ENCODE measurements at regions not wholly inside any gene's neighbourhood (a gene's known extent, or its start where the extent isn't known, plus 50 kb on each side); places are given as distances from the start of the nearest gene placed in this dataset.

DNA sequence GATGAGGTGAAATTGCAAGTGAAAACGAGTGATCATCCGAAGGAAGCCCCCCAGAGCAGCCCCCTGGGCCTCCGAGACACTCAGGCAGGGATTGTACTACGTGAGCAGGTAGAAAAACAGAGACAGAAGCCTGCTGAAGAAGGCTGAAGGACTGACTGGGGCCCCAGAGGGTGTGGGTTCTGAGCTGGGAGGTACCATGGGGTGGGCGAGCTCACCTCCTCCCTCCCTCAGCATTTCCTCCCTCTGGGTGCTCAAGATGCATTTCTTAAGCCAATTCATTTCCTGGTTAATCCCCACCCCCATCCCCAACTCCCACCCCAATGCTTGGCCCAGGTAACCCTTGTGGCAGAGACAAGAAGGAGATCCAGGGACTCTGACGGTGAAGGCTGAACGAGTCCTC is 108.7 kb downstream of the BDH1 start:
- Histone ChIP-seq H3K27me3 (ENCODE audit: control insufficient read depth in 4 of 4, insufficient read depth in 4 of 4, low read length in 3 of 4) (no peaks in the 10 kb centered on the region), H3K9me3 (ENCODE audit: control insufficient read depth in 4 of 4, low read length in 3 of 4) (no peaks in the 10 kb centered on the region), H3K4me3 (ENCODE audit: low read depth in 1 of 3, low read length in 3 of 3) (no peak overlapping the region), H3K36me3 (ENCODE audit: control insufficient read depth in 4 of 4, insufficient read depth in 3 of 4, low read depth in 1 of 4, low read length in 3 of 4) (no peaks in the 10 kb centered on the region), H3K9ac (ENCODE audit: low read depth in 1 of 2, low read length in 2 of 2) (no peak overlapping the region), H3K27ac (ENCODE audit: low read depth in 1 of 2, low read length in 2 of 2) (no peak overlapping the region), H3K4me1 (ENCODE audit: control insufficient read depth in 4 of 4, insufficient read depth in 4 of 4, low read length in 3 of 4) (no peaks in the 10 kb centered on the region)
- TF ChIP-seq, protein P1, sequence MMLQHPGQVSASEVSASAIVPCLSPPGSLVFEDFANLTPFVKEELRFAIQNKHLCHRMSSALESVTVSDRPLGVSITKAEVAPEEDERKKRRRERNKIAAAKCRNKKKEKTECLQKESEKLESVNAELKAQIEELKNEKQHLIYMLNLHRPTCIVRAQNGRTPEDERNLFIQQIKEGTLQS (IDR thresholded peaks at IDR 0.05), result no peak
- TF ChIP-seq NR2F2 (IDR thresholded peaks at IDR 0.05), result no peak
- TF ChIP-seq HNF4G (IDR thresholded peaks at IDR 0.05), result no peak
- no peak for TF ChIP-seq FOXA2 (IDR thresholded peaks at IDR 0.05)
- TF ChIP-seq, protein P2, sequence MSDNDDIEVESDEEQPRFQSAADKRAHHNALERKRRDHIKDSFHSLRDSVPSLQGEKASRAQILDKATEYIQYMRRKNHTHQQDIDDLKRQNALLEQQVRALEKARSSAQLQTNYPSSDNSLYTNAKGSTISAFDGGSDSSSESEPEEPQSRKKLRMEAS (IDR thresholded peaks at IDR 0.05), result no peak
- no peak for TF ChIP-seq FOXA1 (IDR thresholded peaks at IDR 0.05)
- no peak for TF ChIP-seq SP1 (IDR thresholded peaks at IDR 0.05)
- TF ChIP-seq, protein P3, sequence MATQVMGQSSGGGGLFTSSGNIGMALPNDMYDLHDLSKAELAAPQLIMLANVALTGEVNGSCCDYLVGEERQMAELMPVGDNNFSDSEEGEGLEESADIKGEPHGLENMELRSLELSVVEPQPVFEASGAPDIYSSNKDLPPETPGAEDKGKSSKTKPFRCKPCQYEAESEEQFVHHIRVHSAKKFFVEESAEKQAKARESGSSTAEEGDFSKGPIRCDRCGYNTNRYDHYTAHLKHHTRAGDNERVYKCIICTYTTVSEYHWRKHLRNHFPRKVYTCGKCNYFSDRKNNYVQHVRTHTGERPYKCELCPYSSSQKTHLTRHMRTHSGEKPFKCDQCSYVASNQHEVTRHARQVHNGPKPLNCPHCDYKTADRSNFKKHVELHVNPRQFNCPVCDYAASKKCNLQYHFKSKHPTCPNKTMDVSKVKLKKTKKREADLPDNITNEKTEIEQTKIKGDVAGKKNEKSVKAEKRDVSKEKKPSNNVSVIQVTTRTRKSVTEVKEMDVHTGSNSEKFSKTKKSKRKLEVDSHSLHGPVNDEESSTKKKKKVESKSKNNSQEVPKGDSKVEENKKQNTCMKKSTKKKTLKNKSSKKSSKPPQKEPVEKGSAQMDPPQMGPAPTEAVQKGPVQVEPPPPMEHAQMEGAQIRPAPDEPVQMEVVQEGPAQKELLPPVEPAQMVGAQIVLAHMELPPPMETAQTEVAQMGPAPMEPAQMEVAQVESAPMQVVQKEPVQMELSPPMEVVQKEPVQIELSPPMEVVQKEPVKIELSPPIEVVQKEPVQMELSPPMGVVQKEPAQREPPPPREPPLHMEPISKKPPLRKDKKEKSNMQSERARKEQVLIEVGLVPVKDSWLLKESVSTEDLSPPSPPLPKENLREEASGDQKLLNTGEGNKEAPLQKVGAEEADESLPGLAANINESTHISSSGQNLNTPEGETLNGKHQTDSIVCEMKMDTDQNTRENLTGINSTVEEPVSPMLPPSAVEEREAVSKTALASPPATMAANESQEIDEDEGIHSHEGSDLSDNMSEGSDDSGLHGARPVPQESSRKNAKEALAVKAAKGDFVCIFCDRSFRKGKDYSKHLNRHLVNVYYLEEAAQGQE (IDR thresholded peaks at IDR 0.05), result no peak
- no peak for TF ChIP-seq HNF4A (conservative IDR thresholded peaks at IDR 0.05)
- TF ChIP-seq RXRA (IDR thresholded peaks at IDR 0.05), result no peak
- TF ChIP-seq EGR1 (IDR thresholded peaks at IDR 0.05; ENCODE audit: low read depth in 2 of 2), result no peak
- TF ChIP-seq, protein P4, sequence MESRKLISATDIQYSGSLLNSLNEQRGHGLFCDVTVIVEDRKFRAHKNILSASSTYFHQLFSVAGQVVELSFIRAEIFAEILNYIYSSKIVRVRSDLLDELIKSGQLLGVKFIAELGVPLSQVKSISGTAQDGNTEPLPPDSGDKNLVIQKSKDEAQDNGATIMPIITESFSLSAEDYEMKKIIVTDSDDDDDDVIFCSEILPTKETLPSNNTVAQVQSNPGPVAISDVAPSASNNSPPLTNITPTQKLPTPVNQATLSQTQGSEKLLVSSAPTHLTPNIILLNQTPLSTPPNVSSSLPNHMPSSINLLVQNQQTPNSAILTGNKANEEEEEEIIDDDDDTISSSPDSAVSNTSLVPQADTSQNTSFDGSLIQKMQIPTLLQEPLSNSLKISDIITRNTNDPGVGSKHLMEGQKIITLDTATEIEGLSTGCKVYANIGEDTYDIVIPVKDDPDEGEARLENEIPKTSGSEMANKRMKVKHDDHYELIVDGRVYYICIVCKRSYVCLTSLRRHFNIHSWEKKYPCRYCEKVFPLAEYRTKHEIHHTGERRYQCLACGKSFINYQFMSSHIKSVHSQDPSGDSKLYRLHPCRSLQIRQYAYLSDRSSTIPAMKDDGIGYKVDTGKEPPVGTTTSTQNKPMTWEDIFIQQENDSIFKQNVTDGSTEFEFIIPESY (IDR thresholded peaks at IDR 0.05), result no peak
- TF ChIP-seq RAD21 (IDR thresholded peaks at IDR 0.05), result no peak
- no peak for TF ChIP-seq JUND (IDR thresholded peaks at IDR 0.05)
- TF ChIP-seq GABPA (IDR thresholded peaks at IDR 0.05 in 1 of 2, conservative IDR thresholded peaks at IDR 0.05 in 1 of 2), result no peak
- TF ChIP-seq, protein P5, sequence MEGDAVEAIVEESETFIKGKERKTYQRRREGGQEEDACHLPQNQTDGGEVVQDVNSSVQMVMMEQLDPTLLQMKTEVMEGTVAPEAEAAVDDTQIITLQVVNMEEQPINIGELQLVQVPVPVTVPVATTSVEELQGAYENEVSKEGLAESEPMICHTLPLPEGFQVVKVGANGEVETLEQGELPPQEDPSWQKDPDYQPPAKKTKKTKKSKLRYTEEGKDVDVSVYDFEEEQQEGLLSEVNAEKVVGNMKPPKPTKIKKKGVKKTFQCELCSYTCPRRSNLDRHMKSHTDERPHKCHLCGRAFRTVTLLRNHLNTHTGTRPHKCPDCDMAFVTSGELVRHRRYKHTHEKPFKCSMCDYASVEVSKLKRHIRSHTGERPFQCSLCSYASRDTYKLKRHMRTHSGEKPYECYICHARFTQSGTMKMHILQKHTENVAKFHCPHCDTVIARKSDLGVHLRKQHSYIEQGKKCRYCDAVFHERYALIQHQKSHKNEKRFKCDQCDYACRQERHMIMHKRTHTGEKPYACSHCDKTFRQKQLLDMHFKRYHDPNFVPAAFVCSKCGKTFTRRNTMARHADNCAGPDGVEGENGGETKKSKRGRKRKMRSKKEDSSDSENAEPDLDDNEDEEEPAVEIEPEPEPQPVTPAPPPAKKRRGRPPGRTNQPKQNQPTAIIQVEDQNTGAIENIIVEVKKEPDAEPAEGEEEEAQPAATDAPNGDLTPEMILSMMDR (IDR thresholded peaks at IDR 0.05; ENCODE audit: low read depth, low read length, missing input control), result no peak
- no peak for TF ChIP-seq TAF1 (conservative IDR thresholded peaks at IDR 0.05)
- no peak for DNase-seq (ENCODE audit: low spot score)
- 91% methylated on average over 7 of the region's 7 CpGs for WGBS

DNA sequence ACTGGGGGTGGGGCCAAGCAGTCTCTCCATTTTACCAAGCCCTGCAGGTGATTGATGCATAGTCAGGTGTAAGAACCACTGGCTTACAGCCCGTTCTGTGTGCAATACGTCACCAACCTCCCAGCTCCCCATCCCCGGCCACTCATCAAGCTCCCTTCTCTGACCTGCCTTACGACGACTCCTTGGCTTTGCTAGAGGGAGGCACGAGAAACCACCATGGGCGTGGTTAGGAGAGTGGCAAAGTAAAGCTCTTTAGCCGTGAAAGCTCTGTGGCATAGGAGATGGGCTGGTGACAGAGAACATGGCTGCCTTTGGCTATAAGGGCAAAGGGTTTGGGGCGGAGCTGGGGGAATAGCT is 109.1 kb downstream of the BDH1 start:
- no peaks in the 10 kb centered on the region for H3K27me3 ChIP-seq (ENCODE audit: control insufficient read depth in 4 of 4, insufficient read depth in 4 of 4, low read length in 3 of 4)
- TF ChIP-seq HNF4G (IDR thresholded peaks at IDR 0.05) (no peak), FOXA2 (IDR thresholded peaks at IDR 0.05) (no peak), HNF4A (conservative IDR thresholded peaks at IDR 0.05) (no peak)
- TF ChIP-seq, protein P2 (IDR thresholded peaks at IDR 0.05), result no peak
- no peaks in the 10 kb centered on the region for H3K4me1 ChIP-seq (ENCODE audit: control insufficient read depth in 4 of 4, insufficient read depth in 4 of 4, low read length in 3 of 4)
- H3K27ac ChIP-seq (ENCODE audit: low read depth in 1 of 2, low read length in 2 of 2), result no peak overlapping the region
- H3K9me3 ChIP-seq (ENCODE audit: control insufficient read depth in 4 of 4, low read length in 3 of 4), result no peaks in the 10 kb centered on the region
- 93% methylated on average over 9 of the region's 9 CpGs for WGBS
- H3K36me3 ChIP-seq (ENCODE audit: control insufficient read depth in 4 of 4, insufficient read depth in 3 of 4, low read depth in 1 of 4, low read length in 3 of 4), result no peaks in the 10 kb centered on the region
- H3K9ac ChIP-seq (ENCODE audit: low read depth in 1 of 2, low read length in 2 of 2), result no peak overlapping the region
- no peak for DNase-seq (ENCODE audit: low spot score)
- H3K4me3 ChIP-seq (ENCODE audit: low read depth in 1 of 3, low read length in 3 of 3), result no peak overlapping the region

Data from liver (tissue), 8 donors.